Type B pancreatic cell (in vitro differentiated cells): ENCODE measurements at regions not wholly inside any gene's neighbourhood (a gene's known extent, or its start where the extent isn't known, plus 50 kb on each side); places are given as distances from the start of the nearest gene placed in this dataset.

Source experiments
- DNase-seq: peaks from one replicate; pipeline ENCODE4 v3.0.0; 2021; ENCODE audit warnings: mixed read lengths; ENCODE audit not compliant: unreplicated experiment; ENCODE audit errors: extremely low spot score
- H3K27ac Mint-ChIP-seq: 2 replicates; pipeline ENCODE4 v1.8.0; 2021; ENCODE audit warnings: mild to moderate bottlenecking, mixed read lengths
- H3K27me3 Mint-ChIP-seq: 2 replicates; pipeline ENCODE4 v1.8.0; 2021; ENCODE audit warnings: mixed read lengths
- H3K36me3 Mint-ChIP-seq: 2 replicates; pipeline ENCODE4 v1.8.0; 2021; ENCODE audit warnings: mixed read lengths
- H3K4me1 Mint-ChIP-seq: one replicate; pipeline ENCODE4 v1.8.0; 2021; ENCODE audit warnings: mixed read lengths; ENCODE audit not compliant: unreplicated experiment
- H3K4me3 Mint-ChIP-seq: 2 replicates; pipeline ENCODE4 v1.8.0; 2021; ENCODE audit warnings: mild to moderate bottlenecking, mixed read lengths
- H3K9me3 Mint-ChIP-seq: 2 replicates; pipeline ENCODE4 v1.8.0; 2021; ENCODE audit warnings: mixed read lengths
- CTCF ChIP-seq: fragments of 200-600 bp; sonication (generic); conservative IDR thresholded peaks from 2 replicates; pipeline ENCODE4 v1.5.0; 2021; ENCODE audit warnings: antibody characterized with exemption, mild to moderate bottlenecking

- H3K9me3 Mint-ChIP-seq = no peaks in the 10 kb centered on the region
- no peak overlapping the region for H3K27ac Mint-ChIP-seq
- no peak for DNase-seq
These were observed 59.5 kb upstream of the FUT8 start for GRCh38 chr14:65352964-65353530.

GRCh38 chr14:65354131-65354530 lies 58.4 kb upstream of the FUT8 start:
- TF ChIP-seq CTCF = no peak
- DNase-seq = no peak
- Mint-ChIP-seq H3K36me3 (no peaks in the 10 kb centered on the region), H3K27me3 (no peaks in the 10 kb centered on the region), H3K27ac (no peak overlapping the region), H3K4me3 (no peak overlapping the region), H3K9me3 (no peaks in the 10 kb centered on the region), H3K4me1 (peaks cover 5% of the 10 kb centered on the region)

More at GRCh38 chr14:65352964-65353530, 59.5 kb upstream of the FUT8 start:
- no peak for TF ChIP-seq CTCF
- peaks cover 5% of the 10 kb centered on the region for H3K4me1 Mint-ChIP-seq
- no peak overlapping the region for H3K4me3 Mint-ChIP-seq
- no peaks in the 10 kb centered on the region for H3K36me3 Mint-ChIP-seq
- H3K27me3 Mint-ChIP-seq = no peaks in the 10 kb centered on the region

GRCh38 chr14:65354715-65355114 lies 57.8 kb upstream of the FUT8 start:
- no peak for TF ChIP-seq CTCF

GRCh38 chr14:65356327-65356836 lies 56.1 kb upstream of the FUT8 start:
- Mint-ChIP-seq H3K4me1 (no peaks in the 10 kb centered on the region), H3K27ac (peak overlapping the region; percentile 85), H3K27me3 (no peaks in the 10 kb centered on the region), H3K36me3 (no peaks in the 10 kb centered on the region), H3K9me3 (no peaks in the 10 kb centered on the region), H3K4me3 (peak overlapping the region; percentile 44)
- no peak for DNase-seq
- no peak for TF ChIP-seq CTCF

More at GRCh38 chr14:65354715-65355114, 57.8 kb upstream of the FUT8 start:
- DNase-seq = no peak
- Mint-ChIP-seq H3K27me3 (no peaks in the 10 kb centered on the region), H3K9me3 (no peaks in the 10 kb centered on the region), H3K27ac (no peak overlapping the region), H3K36me3 (no peaks in the 10 kb centered on the region), H3K4me1 (peaks cover 5% of the 10 kb centered on the region), H3K4me3 (no peak overlapping the region)

- DNase-seq = no peak
- Mint-ChIP-seq H3K4me3 (no peak overlapping the region), H3K27me3 (no peaks in the 10 kb centered on the region), H3K9me3 (no peaks in the 10 kb centered on the region), H3K27ac (peak overlapping the region; percentile 85), H3K36me3 (no peaks in the 10 kb centered on the region), H3K4me1 (peaks cover 5% of the 10 kb centered on the region)
- no peak for TF ChIP-seq CTCF
These were observed 55.4 kb upstream of the FUT8 start for GRCh38 chr14:65357113-65357512.
